Natural killer cell (primary cell): ENCODE measurements at regions not wholly inside any gene's neighbourhood (a gene's known extent, or its start where the extent isn't known, plus 50 kb on each side); places are given as distances from the start of the nearest gene placed in this dataset.

Experiments
- ATAC-seq, 3 donors: fragments of 150-1000 bp in 2 of 3; fragments of 200-7000 bp in 1 of 3; cut with Tn5 transposase; 1 replicate in 1 of 3; 2 replicates in 2 of 3; pipeline ENCODE4 v1.10.0; 2021; ENCODE audit warnings: mild to moderate bottlenecking in 2 of 3, moderate library complexity in 2 of 3
- DNase-seq, 2 donors: peaks; one replicate each; pipeline versions ENCODE4 v3.0.0 to v3.0.0-alpha.2; 2013 to 2021; ENCODE audit warnings: mixed read lengths in 1 of 2
- H3K27ac ChIP-seq: one replicate; pipeline ENCODE4 v1.5.1; 2013; ENCODE audit warnings: mild to moderate bottlenecking, low read length
- H3K27me3 ChIP-seq: one replicate; pipeline ENCODE4 v1.6.1; 2013; ENCODE audit warnings: low read length; ENCODE audit not compliant: control insufficient read depth, insufficient read depth
- H3K36me3 ChIP-seq: one replicate; pipeline ENCODE4 v1.6.1; 2013; ENCODE audit warnings: low read length; ENCODE audit not compliant: control insufficient read depth, insufficient read depth
- H3K4me1 ChIP-seq: one replicate; pipeline ENCODE4 v1.6.1; 2013; ENCODE audit warnings: low read length; ENCODE audit not compliant: control insufficient read depth, insufficient read depth
- H3K4me3 ChIP-seq: one replicate; pipeline ENCODE4 v1.5.1; 2013; ENCODE audit warnings: low read length
- H3K9me3 ChIP-seq: one replicate; pipeline ENCODE4 v1.6.1; 2013; ENCODE audit warnings: low read length; ENCODE audit not compliant: control insufficient read depth, insufficient read depth
- H3K27ac Mint-ChIP-seq, 2 donors: one replicate each; pipeline ENCODE4 v1.8.0; 2022; ENCODE audit warnings: mild to moderate bottlenecking in 2 of 2, mixed read lengths in 2 of 2, moderate library complexity in 1 of 2
- H3K27me3 Mint-ChIP-seq, 2 donors: one replicate each; pipeline ENCODE4 v1.8.0; 2022; ENCODE audit warnings: low read depth in 2 of 2, mixed read lengths in 2 of 2
- H3K36me3 Mint-ChIP-seq: one replicate; pipeline ENCODE4 v1.8.0; 2022; ENCODE audit warnings: mixed read lengths
- H3K4me1 Mint-ChIP-seq, 2 donors: one replicate each; pipeline ENCODE4 v1.8.0; 2022; ENCODE audit warnings: mixed read lengths in 2 of 2
- H3K4me3 Mint-ChIP-seq: one replicate; pipeline ENCODE4 v1.8.0; 2022; ENCODE audit warnings: mild to moderate bottlenecking, moderate library complexity, mixed read lengths
- H3K9me3 Mint-ChIP-seq, 2 donors: one replicate each; pipeline ENCODE4 v1.8.0; 2022; ENCODE audit warnings: mixed read lengths in 2 of 2
- CTCF ChIP-seq: fragments of 200-600 bp; IDR thresholded peaks from one replicate; pipeline ENCODE4 v1.8.0; 2022; ENCODE audit warnings: antibody characterized with exemption
- WGBS: methylation state at CpG from one replicate; pipeline ENCODE4 v1.1.7; 2013; ENCODE audit warnings: missing lambda C conversion rate; ENCODE audit not compliant: insufficient coverage; 5-methylcytosine and 5-hydroxymethylcytosine counted together
- intact Hi-C: fragments of 100-400 bp; cut with micrococcal nuclease; formaldehyde crosslinking; loops from one replicate; pipeline ENCODE4 v1.14.2; 2022

GRCh38 chr9:107932601-107933000 lies 443.0 kb upstream of the KLF4 start:
- H3K27ac ChIP-seq, result no peak overlapping the region
- ATAC-seq, result no peak
- Mint-ChIP-seq H3K27me3 (no peaks in the 10 kb centered on the region), H3K9me3 (peaks cover 3 to 4% of the 10 kb centered on the region in 2 donors), H3K4me3 (no peak overlapping the region), H3K27ac (no peak overlapping the region), H3K36me3 (no peaks in the 10 kb centered on the region), H3K4me1 (no peaks in the 10 kb centered on the region)
- TF ChIP-seq CTCF, result no peak
- H3K27me3 ChIP-seq, result no peaks in the 10 kb centered on the region
- H3K36me3 ChIP-seq, result no peaks in the 10 kb centered on the region
- no peaks in the 10 kb centered on the region for H3K9me3 ChIP-seq
- WGBS, result 94% methylated on average over 2 of the region's 2 CpGs
- no peaks in the 10 kb centered on the region for H3K4me1 ChIP-seq
- no peak for DNase-seq
- no peak overlapping the region for H3K4me3 ChIP-seq
- intact Hi-C loops, result no loop called here

- no CpG with 5 or more reads among the region's 1 CpG for WGBS
- no peaks in the 10 kb centered on the region for H3K36me3 Mint-ChIP-seq
- H3K27ac Mint-ChIP-seq, result no peak overlapping the region
- no peaks in the 10 kb centered on the region for H3K27me3 Mint-ChIP-seq
- Histone ChIP-seq H3K4me3 (no peak overlapping the region), H3K9me3 (no peaks in the 10 kb centered on the region), H3K27ac (no peak overlapping the region), H3K4me1 (no peaks in the 10 kb centered on the region), H3K36me3 (no peaks in the 10 kb centered on the region), H3K27me3 (no peaks in the 10 kb centered on the region)
- intact Hi-C loops, result no loop called here
- TF ChIP-seq CTCF, result no peak
- ATAC-seq (no peak), DNase-seq (no peak)
- no peaks in the 10 kb centered on the region for H3K4me1 Mint-ChIP-seq
- H3K9me3 Mint-ChIP-seq, result peaks cover 3 to 4% of the 10 kb centered on the region in 2 donors
- H3K4me3 Mint-ChIP-seq, result no peak overlapping the region
Observed at GRCh38 chr9:107932046-107932445, 442.5 kb upstream of the KLF4 start.

GRCh38 chr9:107931071-107931715 lies 441.6 kb upstream of the KLF4 start:
- intact Hi-C loops, result no loop called here
- Histone ChIP-seq H3K27me3 (no peaks in the 10 kb centered on the region), H3K4me3 (no peak overlapping the region), H3K9me3 (no peaks in the 10 kb centered on the region), H3K36me3 (no peaks in the 10 kb centered on the region), H3K4me1 (no peaks in the 10 kb centered on the region), H3K27ac (no peak overlapping the region)
- H3K27me3 Mint-ChIP-seq, result no peaks in the 10 kb centered on the region
- no peak for ATAC-seq
- no peaks in the 10 kb centered on the region for H3K36me3 Mint-ChIP-seq
- WGBS, result 88% methylated on average over 8 of the region's 8 CpGs
- no peak overlapping the region for H3K27ac Mint-ChIP-seq
- no peaks in the 10 kb centered on the region for H3K4me1 Mint-ChIP-seq
- no peak overlapping the region for H3K4me3 Mint-ChIP-seq
- H3K9me3 Mint-ChIP-seq, result peaks cover 0 to 4% of the 10 kb centered on the region in 2 donors
- no peak for DNase-seq
- TF ChIP-seq CTCF, result no peak

GRCh38 chr9:107929443-107929842 lies 439.9 kb upstream of the KLF4 start:
- H3K9me3 ChIP-seq, result no peaks in the 10 kb centered on the region
- H3K4me1 Mint-ChIP-seq, result no peaks in the 10 kb centered on the region
- H3K9me3 Mint-ChIP-seq, result no peaks in the 10 kb centered on the region
- no peak overlapping the region for H3K27ac Mint-ChIP-seq
- no peak for TF ChIP-seq CTCF
- H3K36me3 Mint-ChIP-seq, result no peaks in the 10 kb centered on the region
- intact Hi-C loops, result no loop called here
- no peaks in the 10 kb centered on the region for H3K4me1 ChIP-seq
- no peaks in the 10 kb centered on the region for H3K36me3 ChIP-seq
- ATAC-seq (no peak), DNase-seq (peak in 1 of 2 donors; percentile 4)
- no peak overlapping the region for H3K4me3 ChIP-seq
- no peak overlapping the region for H3K27ac ChIP-seq
- no peaks in the 10 kb centered on the region for H3K27me3 Mint-ChIP-seq
- no peak overlapping the region for H3K4me3 Mint-ChIP-seq
- no peaks in the 10 kb centered on the region for H3K27me3 ChIP-seq
- 48% methylated on average over 3 of the region's 3 CpGs for WGBS
